IgD-negative memory B cell (primary cell): ENCODE measurements at regions not wholly inside any gene's neighbourhood (a gene's known extent, or its start where the extent isn't known, plus 50 kb on each side); places are given as distances from the start of the nearest gene placed in this dataset.
A peak's percentile ranks its signal among the peaks of the same experiment; 100 is the strongest.

Experiments
- H3K27ac Mint-ChIP-seq, 3 donors: one replicate each; pipeline ENCODE4 v1.8.0; 2020 to 2022; ENCODE audit warnings: mild to moderate bottlenecking in 3 of 3, mixed read lengths in 3 of 3, moderate library complexity in 1 of 3
- H3K27me3 Mint-ChIP-seq: one replicate; pipeline ENCODE4 v1.8.0; 2021; ENCODE audit warnings: mixed read lengths
- H3K36me3 Mint-ChIP-seq: one replicate; pipeline ENCODE4 v1.8.0; 2020; ENCODE audit warnings: mild to moderate bottlenecking, mixed read lengths
- H3K4me1 Mint-ChIP-seq, 3 donors: one replicate each; pipeline ENCODE4 v1.8.0; 2020 to 2022; ENCODE audit warnings: mixed read lengths in 3 of 3, mild to moderate bottlenecking in 1 of 3
- H3K4me3 Mint-ChIP-seq, 4 donors: one replicate each; pipeline ENCODE4 v1.8.0; 2020 to 2022; ENCODE audit warnings: mild to moderate bottlenecking in 4 of 4, mixed read lengths in 4 of 4, moderate library complexity in 3 of 4
- H3K9me3 Mint-ChIP-seq, 3 donors: one replicate each; pipeline ENCODE4 v1.8.0; 2020 to 2021; ENCODE audit warnings: mixed read lengths in 3 of 3, mild to moderate bottlenecking in 1 of 3

- H3K27me3 Mint-ChIP-seq: peaks cover 2% of the 10 kb centered on the region
- H3K4me1 Mint-ChIP-seq: no peaks in the 10 kb centered on the region
- peaks cover 0 to 7% (median 1%) of the 10 kb centered on the region in 3 donors for H3K9me3 Mint-ChIP-seq
Observed at GRCh38 chr1:87462894-87463293, 134.2 kb downstream of the LMO4 start.

DNA sequence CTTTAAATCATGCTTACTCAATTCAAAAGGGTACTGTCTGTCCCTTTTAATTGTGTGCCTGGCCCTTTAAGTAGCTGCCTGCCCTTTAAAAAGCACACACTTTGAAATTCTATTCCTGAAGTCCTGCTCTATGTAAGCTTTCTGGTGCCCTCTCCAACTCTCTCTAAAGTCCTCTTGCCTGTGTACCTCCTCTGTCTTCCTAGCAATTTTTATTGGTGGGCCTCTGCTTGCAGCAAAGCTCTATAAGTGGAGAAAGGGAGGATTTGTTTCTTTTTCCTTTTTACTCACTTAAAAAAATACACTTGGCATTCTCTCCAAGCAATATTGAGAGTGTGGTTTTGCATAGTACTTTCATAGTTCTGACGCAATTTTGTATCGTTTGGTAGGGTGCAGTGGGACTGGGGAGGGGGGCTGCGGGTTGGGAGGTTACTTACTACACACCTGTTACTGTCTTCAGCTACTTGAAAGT is 135.4 kb downstream of the LMO4 start:
- peaks cover 2% of the 10 kb centered on the region for H3K27me3 Mint-ChIP-seq
- H3K27ac Mint-ChIP-seq: no peak overlapping the region
- peaks cover 5% of the 10 kb centered on the region for H3K36me3 Mint-ChIP-seq
- peaks cover 0 to 7% (median 0%) of the 10 kb centered on the region in 3 donors for H3K9me3 Mint-ChIP-seq
- no peaks in the 10 kb centered on the region for H3K4me1 Mint-ChIP-seq
- H3K4me3 Mint-ChIP-seq: no peak overlapping the region

More at GRCh38 chr1:87462894-87463293, 134.2 kb downstream of the LMO4 start:
- H3K27ac Mint-ChIP-seq: no peak overlapping the region
- H3K36me3 Mint-ChIP-seq: peaks cover 5% of the 10 kb centered on the region
- no peak overlapping the region for H3K4me3 Mint-ChIP-seq

- H3K4me3 Mint-ChIP-seq: no peak overlapping the region
- H3K4me1 Mint-ChIP-seq: no peaks in the 10 kb centered on the region
- H3K36me3 Mint-ChIP-seq: no peaks in the 10 kb centered on the region
- H3K27me3 Mint-ChIP-seq: peaks cover 2% of the 10 kb centered on the region
- no peaks in the 10 kb centered on the region for H3K9me3 Mint-ChIP-seq
- H3K27ac Mint-ChIP-seq: no peak overlapping the region
Observed at GRCh38 chr1:87466621-87467020, 137.9 kb downstream of the LMO4 start.

- H3K4me3 Mint-ChIP-seq: no peak overlapping the region
- no peaks in the 10 kb centered on the region for H3K36me3 Mint-ChIP-seq
- H3K4me1 Mint-ChIP-seq: no peaks in the 10 kb centered on the region
- H3K9me3 Mint-ChIP-seq: no peaks in the 10 kb centered on the region
- no peaks in the 10 kb centered on the region for H3K27me3 Mint-ChIP-seq
- H3K27ac Mint-ChIP-seq: no peak overlapping the region
Observed at GRCh38 chr1:87472716-87473115, 144.0 kb downstream of the LMO4 start.

DNA sequence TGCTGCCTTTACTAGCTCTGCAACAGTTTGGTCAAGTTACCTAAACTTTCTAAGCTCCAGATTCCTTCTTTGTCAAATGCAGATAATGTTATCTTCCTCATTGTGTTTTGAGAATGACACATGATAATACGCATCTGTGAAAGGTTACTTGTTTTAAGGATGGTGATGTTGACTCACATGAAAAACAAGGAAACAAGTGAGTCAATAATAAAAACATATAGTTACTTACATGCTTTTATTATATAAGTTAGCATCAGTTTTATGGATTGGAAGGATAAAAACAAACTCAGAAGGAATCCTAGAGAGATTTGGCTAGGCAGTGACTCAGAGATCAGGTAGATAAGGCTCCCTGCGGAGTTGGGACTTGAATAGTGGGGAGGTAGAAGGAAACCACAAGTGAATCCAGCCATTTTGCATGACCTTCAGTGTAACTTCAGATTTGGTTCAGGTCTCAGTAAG is 144.6 kb downstream of the LMO4 start:
- Mint-ChIP-seq H3K4me1 (no peaks in the 10 kb centered on the region), H3K27ac (no peak overlapping the region), H3K4me3 (no peak overlapping the region), H3K9me3 (no peaks in the 10 kb centered on the region), H3K27me3 (no peaks in the 10 kb centered on the region), H3K36me3 (no peaks in the 10 kb centered on the region)

GRCh38 chr1:87474098-87474497 is 145.4 kb downstream of the LMO4 start:
- Mint-ChIP-seq H3K4me1 (no peaks in the 10 kb centered on the region), H3K9me3 (no peaks in the 10 kb centered on the region), H3K27ac (no peak overlapping the region), H3K27me3 (no peaks in the 10 kb centered on the region), H3K36me3 (no peaks in the 10 kb centered on the region), H3K4me3 (no peak overlapping the region)

- Mint-ChIP-seq H3K27me3 (no peaks in the 10 kb centered on the region), H3K27ac (no peak overlapping the region), H3K9me3 (no peaks in the 10 kb centered on the region), H3K36me3 (no peaks in the 10 kb centered on the region), H3K4me1 (no peaks in the 10 kb centered on the region), H3K4me3 (no peak overlapping the region)
Observed at GRCh38 chr1:87478231-87478630, 149.6 kb downstream of the LMO4 start.

- Mint-ChIP-seq H3K27ac (no peak overlapping the region), H3K4me1 (peaks cover 4 to 6% (median 4%) of the 10 kb centered on the region in 3 donors), H3K4me3 (no peak overlapping the region), H3K27me3 (no peaks in the 10 kb centered on the region), H3K9me3 (no peaks in the 10 kb centered on the region), H3K36me3 (no peaks in the 10 kb centered on the region)
Observed at GRCh38 chr1:87495147-87495546, 166.5 kb downstream of the LMO4 start.

- no peaks in the 10 kb centered on the region for H3K36me3 Mint-ChIP-seq
- H3K9me3 Mint-ChIP-seq: no peaks in the 10 kb centered on the region
- no peak overlapping the region for H3K27ac Mint-ChIP-seq
- no peak overlapping the region for H3K4me3 Mint-ChIP-seq
- H3K4me1 Mint-ChIP-seq: peaks cover 4 to 6% (median 4%) of the 10 kb centered on the region in 3 donors
- no peaks in the 10 kb centered on the region for H3K27me3 Mint-ChIP-seq
Observed at GRCh38 chr1:87495870-87496269, 167.2 kb downstream of the LMO4 start.

- no peaks in the 10 kb centered on the region for H3K36me3 Mint-ChIP-seq
- H3K9me3 Mint-ChIP-seq: peaks cover 0 to 2% (median 0%) of the 10 kb centered on the region in 3 donors
- no peak overlapping the region for H3K4me3 Mint-ChIP-seq
- no peaks in the 10 kb centered on the region for H3K27me3 Mint-ChIP-seq
- no peak overlapping the region for H3K27ac Mint-ChIP-seq
- peaks cover 4 to 7% (median 5%) of the 10 kb centered on the region in 3 donors for H3K4me1 Mint-ChIP-seq
Observed at GRCh38 chr1:87497380-87498203, 168.9 kb downstream of the LMO4 start.

DNA sequence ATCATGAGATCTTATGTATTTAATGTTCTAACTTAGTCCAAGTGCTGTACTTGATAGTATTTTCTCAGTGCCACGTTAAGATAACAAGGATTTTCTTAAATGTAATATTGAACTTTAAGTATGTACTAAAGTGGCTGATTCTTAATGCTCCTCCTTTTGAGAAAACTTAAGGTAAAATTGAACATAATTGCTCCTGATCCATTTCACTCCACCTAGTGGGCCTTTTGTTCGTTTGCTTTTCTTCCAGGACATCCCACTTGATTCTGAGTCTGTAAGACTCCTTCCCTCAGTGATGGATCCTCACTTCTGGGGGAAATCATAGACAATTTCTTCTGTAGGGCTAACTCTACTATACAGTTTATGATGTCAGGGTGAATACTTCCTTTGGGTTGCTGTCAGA is 173.1 kb downstream of the LMO4 start:
- H3K4me3 Mint-ChIP-seq: no peak overlapping the region
- H3K36me3 Mint-ChIP-seq: peaks cover 2% of the 10 kb centered on the region
- H3K9me3 Mint-ChIP-seq: peaks cover 4 to 5% (median 5%) of the 10 kb centered on the region in 3 donors
- H3K27me3 Mint-ChIP-seq: no peaks in the 10 kb centered on the region
- H3K4me1 Mint-ChIP-seq: peaks cover 8 to 15% (median 13%) of the 10 kb centered on the region in 3 donors
- no peak overlapping the region for H3K27ac Mint-ChIP-seq

DNA sequence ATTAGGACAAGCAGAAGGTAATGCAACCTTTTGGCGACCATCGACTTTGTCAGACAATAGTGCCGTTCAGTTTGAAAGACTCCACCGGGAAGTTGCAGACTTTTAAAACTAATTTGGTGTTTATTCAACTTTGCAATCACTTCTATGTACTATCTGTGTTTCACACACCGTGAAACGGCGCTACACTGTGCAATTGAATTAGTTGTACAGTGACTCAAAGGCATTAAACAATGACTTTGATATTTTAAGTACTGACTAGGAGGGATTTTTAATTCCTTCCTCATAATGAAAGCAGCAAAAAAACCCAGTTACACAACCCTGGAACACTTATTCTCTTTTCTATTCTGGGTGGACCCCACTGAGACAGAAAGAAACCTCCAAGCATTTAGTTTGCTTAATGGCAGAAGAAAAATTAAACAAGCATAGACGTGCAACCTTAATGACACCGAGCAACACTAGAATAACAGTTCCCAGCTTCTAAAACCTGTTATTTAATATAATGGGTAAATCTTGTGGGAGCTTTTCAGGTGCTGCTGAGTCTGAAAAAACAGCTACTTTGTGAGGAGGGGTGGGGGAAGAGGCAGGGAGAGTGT is 176.8 kb downstream of the LMO4 start:
- Mint-ChIP-seq H3K9me3 (peaks cover 5 to 6% (median 5%) of the 10 kb centered on the region in 3 donors), H3K27me3 (no peaks in the 10 kb centered on the region), H3K27ac (peak overlapping the region in 1 of 3 donors; percentile 39), H3K36me3 (peaks cover 2% of the 10 kb centered on the region), H3K4me1 (peaks cover 4 to 13% (median 7%) of the 10 kb centered on the region in 3 donors), H3K4me3 (peak overlapping the region in 1 of 4 donors; percentile 43)

DNA sequence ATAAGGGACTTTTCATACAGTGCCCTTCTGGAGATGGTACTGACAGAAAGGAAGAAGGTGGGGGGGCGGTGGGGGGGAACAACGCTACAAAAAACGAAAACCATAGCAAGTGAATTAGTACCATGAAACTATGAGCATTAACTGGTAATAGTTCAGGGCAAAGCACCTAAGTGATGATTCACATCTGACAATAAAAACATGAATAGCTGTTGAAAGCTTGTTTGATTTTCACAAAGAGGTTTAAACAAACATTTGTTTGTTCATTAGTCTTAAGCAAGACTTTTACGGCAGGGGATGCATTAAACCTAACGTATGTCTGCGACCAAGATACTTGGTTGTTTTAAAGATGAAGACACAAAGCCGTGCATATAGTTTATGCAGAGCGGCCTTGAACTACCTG is 177.5 kb downstream of the LMO4 start:
- peaks cover 5 to 6% (median 5%) of the 10 kb centered on the region in 3 donors for H3K9me3 Mint-ChIP-seq
- peak overlapping the region in 1 of 3 donors; percentile 39 for H3K27ac Mint-ChIP-seq
- H3K4me1 Mint-ChIP-seq: peaks cover 4 to 13% (median 7%) of the 10 kb centered on the region in 3 donors
- peaks cover 2% of the 10 kb centered on the region for H3K36me3 Mint-ChIP-seq
- H3K4me3 Mint-ChIP-seq: no peak overlapping the region
- H3K27me3 Mint-ChIP-seq: no peaks in the 10 kb centered on the region

GRCh38 chr1:87508247-87508787 is 179.6 kb downstream of the LMO4 start:
- H3K4me3 Mint-ChIP-seq: no peak overlapping the region
- peaks cover 2% of the 10 kb centered on the region for H3K36me3 Mint-ChIP-seq
- peaks cover under 1 to 6% (median 2%) of the 10 kb centered on the region in 3 donors for H3K9me3 Mint-ChIP-seq
- no peaks in the 10 kb centered on the region for H3K27me3 Mint-ChIP-seq
- H3K27ac Mint-ChIP-seq: no peak overlapping the region
- H3K4me1 Mint-ChIP-seq: peaks cover 0 to 11% (median 2%) of the 10 kb centered on the region in 3 donors

GRCh38 chr1:87510540-87510939 is 181.9 kb downstream of the LMO4 start:
- Mint-ChIP-seq H3K27ac (no peak overlapping the region), H3K4me3 (no peak overlapping the region), H3K4me1 (peaks cover 0 to 7% (median 2%) of the 10 kb centered on the region in 3 donors), H3K27me3 (no peaks in the 10 kb centered on the region), H3K36me3 (no peaks in the 10 kb centered on the region), H3K9me3 (peaks cover 0 to 2% (median 2%) of the 10 kb centered on the region in 3 donors)
